ENCODE measurements at regions not wholly inside any gene's neighbourhood (a gene's known extent, or its start where the extent isn't known, plus 50 kb on each side); places are given as distances from the start of the nearest gene placed in this dataset.

DNA sequence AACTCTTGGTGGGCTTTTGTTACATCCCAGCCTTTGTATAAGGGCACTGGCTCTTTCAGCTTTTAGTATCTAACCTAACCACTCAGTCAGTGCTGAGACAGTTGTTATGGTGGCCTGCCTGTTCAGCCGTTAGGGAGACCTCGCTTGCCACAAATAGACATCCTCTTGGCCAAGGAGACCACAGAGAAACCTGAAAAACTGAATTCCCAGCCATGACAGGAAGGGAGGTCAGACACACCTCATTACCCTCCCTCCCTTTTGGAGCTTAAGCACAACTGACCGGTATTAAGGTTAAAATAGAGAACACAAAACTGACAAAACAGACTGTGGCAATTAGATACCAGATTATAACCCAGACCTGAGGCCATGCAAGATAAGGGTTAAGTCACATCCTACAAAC lies 1639.3 kb downstream of the RPA4 start:
- no peak for TF ChIP-seq POU5F1 (IDR thresholded peaks at IDR 0.05; ENCODE audit: borderline replicate concordance, low read depth, low read length, partially characterized antibody)
- TF ChIP-seq ZNF274 (IDR thresholded peaks at IDR 0.05; ENCODE audit: borderline replicate concordance, low read depth, low read length) = no peak
- no peak for TF ChIP-seq CBX3 (IDR thresholded peaks at IDR 0.05; ENCODE audit: borderline replicate concordance in 1 of 2, low read length in 2 of 2)
- no peak for TF ChIP-seq FOS (IDR thresholded peaks at IDR 0.05; ENCODE audit: extremely low read depth, insufficient read length)
- TF ChIP-seq, protein P1, sequence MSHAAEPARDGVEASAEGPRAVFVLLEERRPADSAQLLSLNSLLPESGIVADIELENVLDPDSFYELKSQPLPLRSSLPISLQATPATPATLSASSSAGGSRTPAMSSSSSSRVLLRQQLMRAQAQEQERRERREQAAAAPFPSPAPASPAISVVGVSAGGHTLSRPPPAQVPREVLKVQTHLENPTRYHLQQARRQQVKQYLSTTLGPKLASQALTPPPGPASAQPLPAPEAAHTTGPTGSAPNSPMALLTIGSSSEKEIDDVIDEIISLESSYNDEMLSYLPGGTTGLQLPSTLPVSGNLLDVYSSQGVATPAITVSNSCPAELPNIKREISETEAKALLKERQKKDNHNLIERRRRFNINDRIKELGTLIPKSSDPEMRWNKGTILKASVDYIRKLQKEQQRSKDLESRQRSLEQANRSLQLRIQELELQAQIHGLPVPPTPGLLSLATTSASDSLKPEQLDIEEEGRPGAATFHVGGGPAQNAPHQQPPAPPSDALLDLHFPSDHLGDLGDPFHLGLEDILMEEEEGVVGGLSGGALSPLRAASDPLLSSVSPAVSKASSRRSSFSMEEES (CRISPR knock-in tag; IDR thresholded peaks at IDR 0.05) = no peak
